H9 (cell line): ENCODE measurements at regions not wholly inside any gene's neighbourhood (a gene's known extent, or its start where the extent isn't known, plus 50 kb on each side); places are given as distances from the start of the nearest gene placed in this dataset.

ENCODE experiments used
- DNase-seq: peaks from one replicate; pipeline ENCODE4 v3.0.0-alpha.2; 2017
- H2AFZ ChIP-seq: one replicate; pipeline ENCODE4 v1.6.1; 2013; ENCODE audit warnings: mild to moderate bottlenecking, low read length, control low read depth, moderate library complexity
- H2AK5ac ChIP-seq: 2 replicates; pipeline ENCODE4 v1.6.1; 2013; ENCODE audit warnings: low read length, control low read depth, mixed read lengths; ENCODE audit not compliant: insufficient read length
- H2BK120ac ChIP-seq: one replicate; pipeline ENCODE4 v1.6.1; 2013; ENCODE audit warnings: low read depth, mild to moderate bottlenecking, low read length, control low read depth, inconsistent platforms; ENCODE audit not compliant: poor library complexity, severe bottlenecking
- H2BK12ac ChIP-seq: 2 replicates; pipeline ENCODE4 v1.6.1; 2013; ENCODE audit warnings: low read length, control low read depth, mixed read lengths, low read depth; ENCODE audit not compliant: insufficient read length
- H2BK15ac ChIP-seq: 2 replicates; pipeline ENCODE4 v1.6.1; 2013; ENCODE audit warnings: low read depth, low read length, control low read depth
- H2BK20ac ChIP-seq: one replicate; pipeline ENCODE4 v1.6.1; 2013; ENCODE audit warnings: low read depth, mild to moderate bottlenecking, low read length, control low read depth, inconsistent platforms; ENCODE audit not compliant: poor library complexity, severe bottlenecking
- H2BK5ac ChIP-seq: 2 replicates; pipeline ENCODE4 v1.6.1; 2013; ENCODE audit warnings: low read length, control low read depth, mixed read lengths; ENCODE audit not compliant: insufficient read length
- H3K14ac ChIP-seq: 2 replicates; pipeline ENCODE4 v1.6.1; 2013; ENCODE audit warnings: low read length, control low read depth; ENCODE audit not compliant: insufficient read depth
- H3K18ac ChIP-seq: 2 replicates; pipeline ENCODE4 v1.6.1; 2013; ENCODE audit warnings: low read depth, mild to moderate bottlenecking, mixed read lengths, low read length, control low read depth; ENCODE audit not compliant: insufficient read length
- H3K23ac ChIP-seq: 2 replicates; pipeline ENCODE4 v1.6.1; 2013; ENCODE audit warnings: low read length, control low read depth, mixed read lengths, low read depth; ENCODE audit not compliant: insufficient read length
- H3K23me2 ChIP-seq: 2 replicates; pipeline ENCODE4 v1.6.1; 2013; ENCODE audit warnings: low read depth, mild to moderate bottlenecking, mixed read lengths, low read length, control low read depth; ENCODE audit not compliant: insufficient read length, poor library complexity, severe bottlenecking
- H3K27ac ChIP-seq: 2 replicates; pipeline ENCODE4 v1.5.1; 2013; ENCODE audit warnings: low read length, control low read depth, mixed read lengths, low read depth; ENCODE audit not compliant: insufficient read length
- H3K27me3 ChIP-seq: 2 replicates; pipeline ENCODE4 v1.6.1; 2013; ENCODE audit warnings: low read length, control low read depth, inconsistent platforms; ENCODE audit not compliant: insufficient read depth
- H3K4ac ChIP-seq: 2 replicates; pipeline ENCODE4 v1.6.1; 2013; ENCODE audit warnings: low read depth, mild to moderate bottlenecking, control low read depth, inconsistent platforms, low read length, moderate library complexity
- H3K4me1 ChIP-seq: 2 replicates; pipeline ENCODE4 v1.6.1; 2013; ENCODE audit warnings: low read length, control low read depth, inconsistent platforms; ENCODE audit not compliant: insufficient read depth
- H3K4me2 ChIP-seq: 2 replicates; pipeline ENCODE4 v1.6.1; 2013; ENCODE audit warnings: low read length, control low read depth, mixed read lengths; ENCODE audit not compliant: insufficient read length, insufficient read depth
- H3K56ac ChIP-seq: 2 replicates; pipeline ENCODE4 v1.6.1; 2013; ENCODE audit warnings: low read depth, mild to moderate bottlenecking, mixed read lengths, low read length, control low read depth; ENCODE audit not compliant: insufficient read length
- H3K79me1 ChIP-seq: 2 replicates; pipeline ENCODE4 v1.6.1; 2013; ENCODE audit warnings: low read depth, mild to moderate bottlenecking, moderate library complexity, low read length, control low read depth, inconsistent platforms; ENCODE audit not compliant: insufficient read depth, poor library complexity, severe bottlenecking
- H3K79me2 ChIP-seq: 2 replicates; pipeline ENCODE4 v1.6.1; 2013; ENCODE audit warnings: low read length, control low read depth, inconsistent platforms; ENCODE audit not compliant: insufficient read depth
- H3K9ac ChIP-seq: 2 replicates; pipeline ENCODE4 v1.6.1; 2013; ENCODE audit warnings: low read length, control low read depth, mixed read lengths; ENCODE audit not compliant: insufficient read length; ENCODE audit errors: extremely low read depth
- H3K9me3 ChIP-seq: one replicate; pipeline ENCODE4 v1.6.1; 2013; ENCODE audit warnings: low read depth, low read length, inconsistent platforms; ENCODE audit not compliant: control insufficient read depth
- H3T11ph ChIP-seq: one replicate; pipeline ENCODE4 v1.6.1; 2013; ENCODE audit warnings: mild to moderate bottlenecking, low read length, control low read depth, inconsistent platforms
- H4K20me1 ChIP-seq: one replicate; pipeline ENCODE4 v1.6.1; 2013; ENCODE audit not compliant: control insufficient read depth, insufficient read length, insufficient read depth
- H4K5ac ChIP-seq: 2 replicates; pipeline ENCODE4 v1.6.1; 2013; ENCODE audit warnings: low read depth, mild to moderate bottlenecking, mixed read lengths, low read length, control low read depth; ENCODE audit not compliant: insufficient read length
- H4K8ac ChIP-seq: replicated peaks from 2 replicates; pipeline ENCODE4 v1.6.1; 2013; ENCODE audit warnings: low read length, control low read depth, mixed read lengths, low read depth; ENCODE audit not compliant: insufficient read length
- H4K91ac ChIP-seq: 2 replicates; pipeline ENCODE4 v1.6.1; 2013; ENCODE audit warnings: low read depth, mild to moderate bottlenecking, moderate library complexity, mixed read lengths, low read length, control low read depth; ENCODE audit not compliant: insufficient read length
- H3K27ac Mint-ChIP-seq, 3 experiments: 2 replicates in 2 of 3; 3 replicates in 1 of 3; pipeline ENCODE4 v1.8.0; 2020 to 2021; ENCODE audit warnings: mixed read lengths in 3 of 3, mild to moderate bottlenecking in 1 of 3, moderate library complexity in 1 of 3
- H3K27me3 Mint-ChIP-seq: 2 replicates; pipeline ENCODE4 v1.8.0; 2021; ENCODE audit warnings: low read depth, mild to moderate bottlenecking, moderate library complexity, mixed read lengths
- H3K36me3 Mint-ChIP-seq, 3 experiments: 2 replicates in 2 of 3; 3 replicates in 1 of 3; pipeline ENCODE4 v1.8.0; 2020 to 2021; ENCODE audit warnings: low read depth in 3 of 3, mixed read lengths in 3 of 3; ENCODE audit not compliant: insufficient read depth in 1 of 3
- H3K4me1 Mint-ChIP-seq, 2 experiments: 2 replicates each; pipeline ENCODE4 v1.8.0; 2020; ENCODE audit warnings: mixed read lengths in 2 of 2
- H3K4me3 Mint-ChIP-seq, 2 experiments: 2 replicates in 1 of 2; 3 replicates in 1 of 2; pipeline ENCODE4 v1.8.0; 2020 to 2021; ENCODE audit warnings: mild to moderate bottlenecking in 2 of 2, mixed read lengths in 2 of 2, moderate library complexity in 1 of 2
- H3K9me3 Mint-ChIP-seq, 2 experiments: 2 replicates in 1 of 2; 3 replicates in 1 of 2; pipeline ENCODE4 v1.8.0; 2020; ENCODE audit warnings: mild to moderate bottlenecking in 2 of 2, mixed read lengths in 2 of 2, moderate library complexity in 1 of 2
- WGBS: extraction: QIAGEN DNeasy Blood & Tissue Kit; methylation state at CpG from one replicate; pipeline ENCODE4 v1.1.7; 2013; ENCODE audit warnings: missing lambda C conversion rate, low lambda C conversion rate, mixed read lengths; ENCODE audit not compliant: insufficient read length; ENCODE audit errors: extremely low coverage; 5-methylcytosine and 5-hydroxymethylcytosine counted together
- TF ChIP-seq, protein P1 (sequence below): fragments of 200-600 bp; sonication (generic); conservative IDR thresholded peaks from 3 replicates; pipeline ENCODE4 v1.8.0; 2021; ENCODE audit warnings: antibody characterized with exemption, mild to moderate bottlenecking

DNA sequence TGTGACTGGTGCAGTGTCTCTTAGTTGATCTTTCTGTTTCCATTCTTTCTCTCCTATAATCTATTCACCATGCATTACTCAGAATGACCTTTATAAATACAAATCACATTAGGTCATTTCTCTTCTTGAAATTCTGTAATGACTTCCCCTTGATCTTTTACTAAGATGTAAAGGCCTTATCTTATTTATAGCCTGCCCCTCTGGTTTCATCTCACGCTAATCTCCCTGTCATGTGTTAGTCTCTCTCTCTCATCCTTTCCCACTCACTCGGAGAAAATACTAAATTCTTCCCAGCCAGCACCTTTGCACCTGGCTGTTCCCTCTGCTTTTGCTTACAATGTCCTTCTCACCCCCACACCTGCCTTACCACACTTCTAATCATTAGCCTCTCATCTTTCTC is 530.8 kb downstream of the ADCYAP1 start:
- Histone ChIP-seq H2BK120ac (no peak overlapping the region), H2BK15ac (no peak overlapping the region), H3K79me2 (no peaks in the 10 kb centered on the region), H4K91ac (no peak overlapping the region), H2AK5ac (no peak overlapping the region), H3K23ac (no peak overlapping the region), H3K14ac (no peak overlapping the region), H3K18ac (no peak overlapping the region), H4K8ac (no peak overlapping the region), H3K56ac (no peak overlapping the region), H3T11ph (no peak overlapping the region), H4K20me1 (no peaks in the 10 kb centered on the region), H3K23me2 (no peaks in the 10 kb centered on the region), H3K9ac (no peak overlapping the region), H2BK5ac (no peak overlapping the region), H3K4ac (no peak overlapping the region), H2BK12ac (no peak overlapping the region), H3K79me1 (no peaks in the 10 kb centered on the region), H3K4me2 (no peak overlapping the region), H3K4me1 (no peaks in the 10 kb centered on the region), H3K27ac (no peak overlapping the region), H3K9me3 (no peaks in the 10 kb centered on the region), H4K5ac (no peak overlapping the region), H2AFZ (no peak overlapping the region), H3K27me3 (no peaks in the 10 kb centered on the region), H2BK20ac (no peak overlapping the region)
- no peaks in the 10 kb centered on the region for H3K4me1 Mint-ChIP-seq
- WGBS = no CpG with 5 or more reads among the region's 2 CpGs
- DNase-seq = no peak
- TF ChIP-seq, protein P1, sequence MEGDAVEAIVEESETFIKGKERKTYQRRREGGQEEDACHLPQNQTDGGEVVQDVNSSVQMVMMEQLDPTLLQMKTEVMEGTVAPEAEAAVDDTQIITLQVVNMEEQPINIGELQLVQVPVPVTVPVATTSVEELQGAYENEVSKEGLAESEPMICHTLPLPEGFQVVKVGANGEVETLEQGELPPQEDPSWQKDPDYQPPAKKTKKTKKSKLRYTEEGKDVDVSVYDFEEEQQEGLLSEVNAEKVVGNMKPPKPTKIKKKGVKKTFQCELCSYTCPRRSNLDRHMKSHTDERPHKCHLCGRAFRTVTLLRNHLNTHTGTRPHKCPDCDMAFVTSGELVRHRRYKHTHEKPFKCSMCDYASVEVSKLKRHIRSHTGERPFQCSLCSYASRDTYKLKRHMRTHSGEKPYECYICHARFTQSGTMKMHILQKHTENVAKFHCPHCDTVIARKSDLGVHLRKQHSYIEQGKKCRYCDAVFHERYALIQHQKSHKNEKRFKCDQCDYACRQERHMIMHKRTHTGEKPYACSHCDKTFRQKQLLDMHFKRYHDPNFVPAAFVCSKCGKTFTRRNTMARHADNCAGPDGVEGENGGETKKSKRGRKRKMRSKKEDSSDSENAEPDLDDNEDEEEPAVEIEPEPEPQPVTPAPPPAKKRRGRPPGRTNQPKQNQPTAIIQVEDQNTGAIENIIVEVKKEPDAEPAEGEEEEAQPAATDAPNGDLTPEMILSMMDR = no peak
- no peaks in the 10 kb centered on the region for H3K9me3 Mint-ChIP-seq
- no peak overlapping the region for H3K4me3 Mint-ChIP-seq
- no peak overlapping the region for H3K27ac Mint-ChIP-seq
- H3K27me3 Mint-ChIP-seq = no peaks in the 10 kb centered on the region; the same call in 1 of the 2 replicates
- no peaks in the 10 kb centered on the region for H3K36me3 Mint-ChIP-seq
